ENCODE measurements at regions not wholly inside any gene's neighbourhood (a gene's known extent, or its start where the extent isn't known, plus 50 kb on each side); places are given as distances from the start of the nearest gene placed in this dataset.

DNA sequence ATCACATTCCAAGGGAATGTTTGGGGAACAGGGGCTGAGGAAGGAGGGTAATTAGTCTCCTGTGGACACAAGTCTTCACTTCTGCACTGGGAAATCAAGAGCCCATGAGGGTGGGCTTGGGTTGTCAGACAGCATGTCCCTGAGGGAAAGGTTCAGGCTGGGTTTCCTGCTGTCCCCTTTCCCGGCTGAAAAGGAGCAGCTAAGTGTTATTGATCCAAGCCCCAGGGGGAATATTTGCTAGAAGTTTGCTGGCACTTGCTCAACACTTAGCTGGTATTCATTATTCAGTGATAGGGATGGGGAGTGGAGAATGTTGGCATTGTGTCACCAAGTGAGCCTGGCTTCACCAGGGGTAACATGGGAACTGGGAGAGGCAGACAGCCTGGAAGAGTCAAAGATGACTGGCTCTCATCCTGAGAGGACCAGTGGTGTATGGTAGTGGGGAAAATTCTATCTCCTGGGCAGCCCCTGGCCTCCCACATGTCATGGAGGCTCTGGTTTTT, 344.4 kb upstream of the PODXL start:
- Histone ChIP-seq H3K27ac (ENCODE audit: extremely low read depth, low read depth, low read length) (no peak overlapping the region), H3K4me1 (replicated peaks in 1 of 2; ENCODE audit: control insufficient read depth in 2 of 2, insufficient read depth in 2 of 2, low read length in 2 of 2) (no peaks in the 10 kb centered on the region), H3K9me3 (replicated peaks; ENCODE audit: control insufficient read depth, insufficient read depth, low read depth, low read length) (no peaks in the 10 kb centered on the region), H3K36me3 (ENCODE audit: control insufficient read depth, insufficient read depth, low read length) (no peaks in the 10 kb centered on the region), H3K27me3 (ENCODE audit: control insufficient read depth in 2 of 2, insufficient read depth in 2 of 2, low read length in 2 of 2) (no peaks in the 10 kb centered on the region), H2AFZ (ENCODE audit: low read depth, low read length) (no peak overlapping the region), H3K4me2 (ENCODE audit: insufficient read depth, low read length) (no peak overlapping the region), H3K9ac (ENCODE audit: insufficient read depth in 1 of 2, low read depth in 2 of 2, low read length in 2 of 2) (no peak overlapping the region), H3K79me2 (ENCODE audit: control insufficient read depth, insufficient read depth, low read length) (no peaks in the 10 kb centered on the region), H4K20me1 (replicated peaks; ENCODE audit: control insufficient read depth, insufficient read depth, low read length) (no peaks in the 10 kb centered on the region), H3K4me3 (no peak overlapping the region), H3K9me1 (ENCODE audit: control insufficient read depth, insufficient read depth, low read length) (no peaks in the 10 kb centered on the region)
- POLR2A ChIA-PET: interaction anchor here (0.6 to 1.1 kb wide), 2 partner anchors 11 to 356 kb away, joined by 3 to 4 read pairs; no protein-coding TSS in a partner anchor
- no TSS peak for BruUV-seq (replicated peaks)
- WGBS (ENCODE audit: insufficient coverage, low coverage, missing lambda C conversion rate): 0% methylated on average over 1 of the region's 1 CpG
- intact Hi-C loops (cut with micrococcal nuclease) (no loop called here), in situ Hi-C loops (cut with MboI) (no loop called here)
- FAIRE-seq (no peak), ATAC-seq (no peak), DNase-seq (ENCODE audit: extremely low read depth in 1 of 4, low spot score in 3 of 4) (no peak)
- CTCF ChIA-PET (ENCODE audit: low intra/inter-chr PET ratio): no interaction called here
- TF ChIP-seq, protein P1, sequence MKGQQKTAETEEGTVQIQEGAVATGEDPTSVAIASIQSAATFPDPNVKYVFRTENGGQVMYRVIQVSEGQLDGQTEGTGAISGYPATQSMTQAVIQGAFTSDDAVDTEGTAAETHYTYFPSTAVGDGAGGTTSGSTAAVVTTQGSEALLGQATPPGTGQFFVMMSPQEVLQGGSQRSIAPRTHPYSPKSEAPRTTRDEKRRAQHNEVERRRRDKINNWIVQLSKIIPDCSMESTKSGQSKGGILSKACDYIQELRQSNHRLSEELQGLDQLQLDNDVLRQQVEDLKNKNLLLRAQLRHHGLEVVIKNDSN (CRISPR knock-in tag; IDR thresholded peaks at IDR 0.05): no peak
- no peak for TF ChIP-seq BRD4 (IDR thresholded peaks at IDR 0.05)
- TF ChIP-seq, protein P2, sequence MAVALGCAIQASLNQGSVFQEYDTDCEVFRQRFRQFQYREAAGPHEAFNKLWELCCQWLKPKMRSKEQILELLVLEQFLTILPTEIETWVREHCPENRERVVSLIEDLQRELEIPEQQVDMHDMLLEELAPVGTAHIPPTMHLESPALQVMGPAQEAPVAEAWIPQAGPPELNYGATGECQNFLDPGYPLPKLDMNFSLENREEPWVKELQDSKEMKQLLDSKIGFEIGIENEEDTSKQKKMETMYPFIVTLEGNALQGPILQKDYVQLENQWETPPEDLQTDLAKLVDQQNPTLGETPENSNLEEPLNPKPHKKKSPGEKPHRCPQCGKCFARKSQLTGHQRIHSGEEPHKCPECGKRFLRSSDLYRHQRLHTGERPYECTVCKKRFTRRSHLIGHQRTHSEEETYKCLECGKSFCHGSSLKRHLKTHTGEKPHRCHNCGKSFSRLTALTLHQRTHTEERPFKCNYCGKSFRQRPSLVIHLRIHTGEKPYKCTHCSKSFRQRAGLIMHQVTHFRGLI (CRISPR knock-in tag; IDR thresholded peaks at IDR 0.05): no peak
- TF ChIP-seq, protein P3, sequence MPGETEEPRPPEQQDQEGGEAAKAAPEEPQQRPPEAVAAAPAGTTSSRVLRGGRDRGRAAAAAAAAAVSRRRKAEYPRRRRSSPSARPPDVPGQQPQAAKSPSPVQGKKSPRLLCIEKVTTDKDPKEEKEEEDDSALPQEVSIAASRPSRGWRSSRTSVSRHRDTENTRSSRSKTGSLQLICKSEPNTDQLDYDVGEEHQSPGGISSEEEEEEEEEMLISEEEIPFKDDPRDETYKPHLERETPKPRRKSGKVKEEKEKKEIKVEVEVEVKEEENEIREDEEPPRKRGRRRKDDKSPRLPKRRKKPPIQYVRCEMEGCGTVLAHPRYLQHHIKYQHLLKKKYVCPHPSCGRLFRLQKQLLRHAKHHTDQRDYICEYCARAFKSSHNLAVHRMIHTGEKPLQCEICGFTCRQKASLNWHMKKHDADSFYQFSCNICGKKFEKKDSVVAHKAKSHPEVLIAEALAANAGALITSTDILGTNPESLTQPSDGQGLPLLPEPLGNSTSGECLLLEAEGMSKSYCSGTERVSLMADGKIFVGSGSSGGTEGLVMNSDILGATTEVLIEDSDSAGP (CRISPR knock-in tag; IDR thresholded peaks at IDR 0.05): no peak
- TF ChIP-seq HNRNPH1 (optimal IDR thresholded peaks at IDR 0.05; ENCODE audit: low read depth, low read length): no peak
- no peak for TF ChIP-seq RFX1 (IDR thresholded peaks at IDR 0.05)
- TF ChIP-seq FOXM1 (IDR thresholded peaks at IDR 0.05; ENCODE audit: low read depth): no peak
- no peak for TF ChIP-seq FOXM1 (CRISPR knock-in tag; IDR thresholded peaks at IDR 0.05; ENCODE audit: low read depth)
- no peak for TF ChIP-seq SRSF1 (IDR thresholded peaks at IDR 0.05; ENCODE audit: low read depth, low read length)
- no peak for TF ChIP-seq ZNF778 (CRISPR knock-in tag; IDR thresholded peaks at IDR 0.05)
- TF ChIP-seq TAF15 (IDR thresholded peaks at IDR 0.05; ENCODE audit: low read depth, low read length): no peak
- no peak for TF ChIP-seq ZSCAN32 (CRISPR knock-in tag; IDR thresholded peaks at IDR 0.05)
- no peak for TF ChIP-seq CAMTA2 (CRISPR knock-in tag; conservative IDR thresholded peaks at IDR 0.05)
- no peak for TF ChIP-seq ZNF592 (IDR thresholded peaks at IDR 0.05)
